ENCODE measurements at regions not wholly inside any gene's neighbourhood (a gene's known extent, or its start where the extent isn't known, plus 50 kb on each side); places are given as distances from the start of the nearest gene placed in this dataset.
"Not testable (repeated sequence)": the region's sequence is repeated elsewhere in the genome, so short reads cannot be mapped to it uniquely, and the experiment has no call there.

GRCh38 chr16:79388396-79388795 lies 212.1 kb downstream of the MAF start:
- H3K79me2 ChIP-seq (ENCODE audit: low read length): no peaks in the 10 kb centered on the region
- no peak for DNase-seq
- H3K4me2 ChIP-seq (ENCODE audit: low read depth, low read length, poor library complexity, severe bottlenecking): no peak overlapping the region
- no peak overlapping the region for H3K4me3 ChIP-seq (ENCODE audit: low read length)
- no peaks in the 10 kb centered on the region for H3K27me3 ChIP-seq (ENCODE audit: low read length)
- H3K36me3 ChIP-seq (ENCODE audit: insufficient read depth, low read length): no peaks in the 10 kb centered on the region
- H4K20me1 ChIP-seq (ENCODE audit: insufficient read depth, low read depth, low read length): no peaks in the 10 kb centered on the region
- no peak overlapping the region for H2AFZ ChIP-seq (ENCODE audit: low read length)
- H3K4me1 ChIP-seq (ENCODE audit: low read length): no peaks in the 10 kb centered on the region
- no peaks in the 10 kb centered on the region for H3K9me2 ChIP-seq (replicated peaks; ENCODE audit: insufficient read depth, low read length)
- H3K9ac ChIP-seq (ENCODE audit: low read length): no peak overlapping the region
- H3K9me3 ChIP-seq (ENCODE audit: low read length): no peaks in the 10 kb centered on the region
- H3K27ac ChIP-seq (ENCODE audit: low read length): no peak overlapping the region

GRCh38 chr16:79386299-79386698 lies 214.2 kb downstream of the MAF start:
- no peaks in the 10 kb centered on the region for H3K27me3 ChIP-seq (ENCODE audit: low read length)
- H3K9me3 ChIP-seq (ENCODE audit: low read length): no peaks in the 10 kb centered on the region
- H3K4me3 ChIP-seq (ENCODE audit: low read length): no peak overlapping the region
- no peak overlapping the region for H3K9ac ChIP-seq (ENCODE audit: low read length)
- no peaks in the 10 kb centered on the region for H4K20me1 ChIP-seq (ENCODE audit: insufficient read depth, low read depth, low read length)
- H3K9me2 ChIP-seq (replicated peaks; ENCODE audit: insufficient read depth, low read length): no peaks in the 10 kb centered on the region
- no peak for DNase-seq
- H3K36me3 ChIP-seq (ENCODE audit: insufficient read depth, low read length): no peaks in the 10 kb centered on the region
- H3K27ac ChIP-seq (ENCODE audit: low read length): no peak overlapping the region
- no peak overlapping the region for H2AFZ ChIP-seq (ENCODE audit: low read length)
- no peak overlapping the region for H3K4me2 ChIP-seq (ENCODE audit: low read depth, low read length, poor library complexity, severe bottlenecking)
- H3K4me1 ChIP-seq (ENCODE audit: low read length): no peaks in the 10 kb centered on the region
- no peaks in the 10 kb centered on the region for H3K79me2 ChIP-seq (ENCODE audit: low read length)

DNA sequence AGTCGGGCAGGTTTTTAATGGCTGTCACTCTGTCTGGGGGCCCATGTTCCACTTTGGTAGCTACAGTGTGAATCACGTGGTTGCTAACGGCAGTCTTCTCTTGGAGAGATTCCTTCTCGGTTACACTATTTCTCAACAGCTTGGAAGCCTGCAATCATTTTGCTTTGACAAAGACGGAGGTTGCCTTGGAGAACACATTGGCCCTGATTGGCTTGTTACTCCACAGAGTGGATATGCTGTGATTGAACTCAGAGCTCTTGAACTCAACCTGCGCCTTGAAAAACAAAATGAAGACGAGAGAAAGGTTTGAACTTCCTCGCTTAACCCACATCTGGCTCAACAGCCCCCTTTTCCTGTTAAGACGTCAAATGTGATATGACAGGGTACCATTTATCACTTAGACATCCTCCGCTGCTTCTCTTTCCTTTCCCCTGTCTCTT lies 218.9 kb downstream of the MAF start:
- Histone ChIP-seq H3K4me3 (ENCODE audit: low read length) (no peak overlapping the region), H4K20me1 (ENCODE audit: insufficient read depth, low read depth, low read length) (no peaks in the 10 kb centered on the region), H3K9me3 (ENCODE audit: low read length) (no peaks in the 10 kb centered on the region), H3K27ac (ENCODE audit: low read length) (no peak overlapping the region), H2AFZ (ENCODE audit: low read length) (no peak overlapping the region), H3K27me3 (ENCODE audit: low read length) (no peaks in the 10 kb centered on the region), H3K36me3 (ENCODE audit: insufficient read depth, low read length) (no peaks in the 10 kb centered on the region), H3K4me1 (ENCODE audit: low read length) (no peaks in the 10 kb centered on the region), H3K9ac (ENCODE audit: low read length) (no peak overlapping the region), H3K9me2 (replicated peaks; ENCODE audit: insufficient read depth, low read length) (no peaks in the 10 kb centered on the region), H3K4me2 (ENCODE audit: low read depth, low read length, poor library complexity, severe bottlenecking) (no peak overlapping the region), H3K79me2 (ENCODE audit: low read length) (no peaks in the 10 kb centered on the region)
- no peak for DNase-seq

GRCh38 chr16:79380995-79381602 lies 219.4 kb downstream of the MAF start:
- H3K4me1 ChIP-seq (ENCODE audit: low read length): no peaks in the 10 kb centered on the region
- no peaks in the 10 kb centered on the region for H3K9me2 ChIP-seq (replicated peaks; ENCODE audit: insufficient read depth, low read length)
- no peak overlapping the region for H2AFZ ChIP-seq (ENCODE audit: low read length)
- no peak overlapping the region for H3K4me3 ChIP-seq (ENCODE audit: low read length)
- DNase-seq: no peak
- no peak overlapping the region for H3K27ac ChIP-seq (ENCODE audit: low read length)
- no peaks in the 10 kb centered on the region for H4K20me1 ChIP-seq (ENCODE audit: insufficient read depth, low read depth, low read length)
- H3K9ac ChIP-seq (ENCODE audit: low read length): no peak overlapping the region
- no peaks in the 10 kb centered on the region for H3K79me2 ChIP-seq (ENCODE audit: low read length)
- no peaks in the 10 kb centered on the region for H3K27me3 ChIP-seq (ENCODE audit: low read length)
- no peak overlapping the region for H3K4me2 ChIP-seq (ENCODE audit: low read depth, low read length, poor library complexity, severe bottlenecking)
- H3K9me3 ChIP-seq (ENCODE audit: low read length): no peaks in the 10 kb centered on the region
- no peaks in the 10 kb centered on the region for H3K36me3 ChIP-seq (ENCODE audit: insufficient read depth, low read length)

- no peak overlapping the region for H3K4me2 ChIP-seq (ENCODE audit: low read depth, low read length, poor library complexity, severe bottlenecking)
- H3K4me3 ChIP-seq (ENCODE audit: low read length): no peak overlapping the region
- no peaks in the 10 kb centered on the region for H4K20me1 ChIP-seq (ENCODE audit: insufficient read depth, low read depth, low read length)
- no peak for DNase-seq
- no peaks in the 10 kb centered on the region for H3K9me2 ChIP-seq (replicated peaks; ENCODE audit: insufficient read depth, low read length)
- H3K79me2 ChIP-seq (ENCODE audit: low read length): no peaks in the 10 kb centered on the region
- H3K9me3 ChIP-seq (ENCODE audit: low read length): no peaks in the 10 kb centered on the region
- no peaks in the 10 kb centered on the region for H3K27me3 ChIP-seq (ENCODE audit: low read length)
- H3K27ac ChIP-seq (ENCODE audit: low read length): no peak overlapping the region
- H3K36me3 ChIP-seq (ENCODE audit: insufficient read depth, low read length): no peaks in the 10 kb centered on the region
- H3K4me1 ChIP-seq (ENCODE audit: low read length): no peaks in the 10 kb centered on the region
- H3K9ac ChIP-seq (ENCODE audit: low read length): no peak overlapping the region
- no peak overlapping the region for H2AFZ ChIP-seq (ENCODE audit: low read length)
These were observed 221.4 kb downstream of the MAF start for GRCh38 chr16:79379095-79379494.

GRCh38 chr16:79377082-79377481 lies 223.5 kb downstream of the MAF start:
- H3K9ac ChIP-seq (ENCODE audit: low read length); H4K20me1 ChIP-seq (ENCODE audit: insufficient read depth, low read depth, low read length); H3K4me1 ChIP-seq (ENCODE audit: low read length); H3K36me3 ChIP-seq (ENCODE audit: insufficient read depth, low read length); H3K4me2 ChIP-seq (ENCODE audit: low read depth, low read length, poor library complexity, severe bottlenecking); DNase-seq; H3K4me3 ChIP-seq (ENCODE audit: low read length); H3K9me3 ChIP-seq (ENCODE audit: low read length); H3K9me2 ChIP-seq (replicated peaks; ENCODE audit: insufficient read depth, low read length); H3K27ac ChIP-seq (ENCODE audit: low read length); H2AFZ ChIP-seq (ENCODE audit: low read length); H3K79me2 ChIP-seq (ENCODE audit: low read length); H3K27me3 ChIP-seq (ENCODE audit: low read length): not testable (repeated sequence)

- no peak overlapping the region for H3K9ac ChIP-seq (ENCODE audit: low read length)
- no peak for DNase-seq
These were observed 225.2 kb downstream of the MAF start for GRCh38 chr16:79375351-79375750.

GRCh38 chr16:79372503-79373184 lies 227.9 kb downstream of the MAF start:
- H3K4me1 ChIP-seq (ENCODE audit: low read length): no peaks in the 10 kb centered on the region
- H3K27me3 ChIP-seq (ENCODE audit: low read length): no peaks in the 10 kb centered on the region
- no peaks in the 10 kb centered on the region for H4K20me1 ChIP-seq (ENCODE audit: insufficient read depth, low read depth, low read length)
- H3K27ac ChIP-seq (ENCODE audit: low read length): no peak overlapping the region
- H3K9me2 ChIP-seq (replicated peaks; ENCODE audit: insufficient read depth, low read length): 0 out of 2 replicates have a peak, but pooled peaks cover 4% of the 10 kb centered on the region
- no peaks in the 10 kb centered on the region for H3K79me2 ChIP-seq (ENCODE audit: low read length)
- no peaks in the 10 kb centered on the region for H3K9me3 ChIP-seq (ENCODE audit: low read length)
- H2AFZ ChIP-seq (ENCODE audit: low read length): no peak overlapping the region
- no peak overlapping the region for H3K4me2 ChIP-seq (ENCODE audit: low read depth, low read length, poor library complexity, severe bottlenecking)
- H3K4me3 ChIP-seq (ENCODE audit: low read length): no peak overlapping the region
- no peak overlapping the region for H3K9ac ChIP-seq (ENCODE audit: low read length)
- no peak for DNase-seq
- H3K36me3 ChIP-seq (ENCODE audit: insufficient read depth, low read length): no peaks in the 10 kb centered on the region

More at GRCh38 chr16:79375351-79375750, 225.2 kb downstream of the MAF start:
- no peak overlapping the region for H3K4me2 ChIP-seq (ENCODE audit: low read depth, low read length, poor library complexity, severe bottlenecking)
- no peaks in the 10 kb centered on the region for H3K9me2 ChIP-seq (replicated peaks; ENCODE audit: insufficient read depth, low read length)
- H2AFZ ChIP-seq (ENCODE audit: low read length): no peak overlapping the region
- H3K79me2 ChIP-seq (ENCODE audit: low read length): no peaks in the 10 kb centered on the region
- H3K27ac ChIP-seq (ENCODE audit: low read length): no peak overlapping the region
- no peaks in the 10 kb centered on the region for H3K27me3 ChIP-seq (ENCODE audit: low read length)
- no peak overlapping the region for H3K4me3 ChIP-seq (ENCODE audit: low read length)
- no peaks in the 10 kb centered on the region for H3K36me3 ChIP-seq (ENCODE audit: insufficient read depth, low read length)
- H3K9me3 ChIP-seq (ENCODE audit: low read length): no peaks in the 10 kb centered on the region
- no peaks in the 10 kb centered on the region for H3K4me1 ChIP-seq (ENCODE audit: low read length)
- H4K20me1 ChIP-seq (ENCODE audit: insufficient read depth, low read depth, low read length): no peaks in the 10 kb centered on the region
